ENCODE measurements at regions not wholly inside any gene's neighbourhood (a gene's known extent, or its start where the extent isn't known, plus 50 kb on each side); places are given as distances from the start of the nearest gene placed in this dataset.

DNA sequence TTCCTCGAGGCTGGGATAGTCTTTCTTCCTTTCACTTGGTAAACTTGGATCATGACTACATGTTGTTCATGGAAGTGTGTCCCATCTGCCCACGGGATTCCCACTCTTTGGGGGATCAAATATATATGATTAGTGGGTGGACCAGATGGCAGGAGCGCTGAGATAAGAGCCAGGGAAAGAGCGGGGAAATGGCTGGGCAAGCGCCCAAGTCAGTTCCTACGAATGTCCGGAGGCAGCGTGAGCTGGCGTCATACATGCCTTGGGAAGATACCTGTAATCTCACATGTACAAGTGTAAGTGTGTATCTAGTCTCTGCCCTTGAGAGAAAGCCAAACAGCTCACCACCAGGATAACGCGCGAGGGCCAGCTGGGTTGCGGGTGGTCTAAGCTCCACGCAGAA is 62.3 kb downstream of the FZD10 start:
- TF ChIP-seq, protein P1, sequence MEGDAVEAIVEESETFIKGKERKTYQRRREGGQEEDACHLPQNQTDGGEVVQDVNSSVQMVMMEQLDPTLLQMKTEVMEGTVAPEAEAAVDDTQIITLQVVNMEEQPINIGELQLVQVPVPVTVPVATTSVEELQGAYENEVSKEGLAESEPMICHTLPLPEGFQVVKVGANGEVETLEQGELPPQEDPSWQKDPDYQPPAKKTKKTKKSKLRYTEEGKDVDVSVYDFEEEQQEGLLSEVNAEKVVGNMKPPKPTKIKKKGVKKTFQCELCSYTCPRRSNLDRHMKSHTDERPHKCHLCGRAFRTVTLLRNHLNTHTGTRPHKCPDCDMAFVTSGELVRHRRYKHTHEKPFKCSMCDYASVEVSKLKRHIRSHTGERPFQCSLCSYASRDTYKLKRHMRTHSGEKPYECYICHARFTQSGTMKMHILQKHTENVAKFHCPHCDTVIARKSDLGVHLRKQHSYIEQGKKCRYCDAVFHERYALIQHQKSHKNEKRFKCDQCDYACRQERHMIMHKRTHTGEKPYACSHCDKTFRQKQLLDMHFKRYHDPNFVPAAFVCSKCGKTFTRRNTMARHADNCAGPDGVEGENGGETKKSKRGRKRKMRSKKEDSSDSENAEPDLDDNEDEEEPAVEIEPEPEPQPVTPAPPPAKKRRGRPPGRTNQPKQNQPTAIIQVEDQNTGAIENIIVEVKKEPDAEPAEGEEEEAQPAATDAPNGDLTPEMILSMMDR (IDR thresholded peaks at IDR 0.05), result no peak
- TF ChIP-seq POLR2AphosphoS5 (IDR thresholded peaks at IDR 0.05), result no peak
- no peak for TF ChIP-seq POLR2A (IDR thresholded peaks at IDR 0.05)
